Smooth muscle cell (in vitro differentiated cells): ENCODE measurements at regions not wholly inside any gene's neighbourhood (a gene's known extent, or its start where the extent isn't known, plus 50 kb on each side); places are given as distances from the start of the nearest gene placed in this dataset.

ENCODE experiments used
- DNase-seq: peaks from one replicate; lab custom pipeline; 2025; ENCODE audit not compliant: unreplicated experiment; lab: John Stamatoyannopoulos, UW
- H2AFZ ChIP-seq: fragments of 200-600 bp; sonication (generic); 2 replicates; pipeline ENCODE4 v1.6.0; 2016; ENCODE audit warnings: antibody characterized with exemption, low read depth, mild to moderate bottlenecking
- H3F3A ChIP-seq: fragments of 200-600 bp; sonication (generic); 2 replicates; pipeline ENCODE4 v1.6.0; 2017; ENCODE audit warnings: antibody characterized with exemption, low read depth
- H3K27ac ChIP-seq: fragments of 200-600 bp; sonication (generic); 2 replicates; pipeline ENCODE4 v1.5.1; 2016; ENCODE audit warnings: low read depth, mild to moderate bottlenecking
- H3K27me3 ChIP-seq: fragments of 200-600 bp; sonication (generic); 2 replicates; pipeline ENCODE4 v1.6.1; 2016; ENCODE audit warnings: low read depth, mild to moderate bottlenecking
- H3K36me3 ChIP-seq: fragments of 200-600 bp; sonication (generic); 2 replicates; pipeline ENCODE4 v1.5.1; 2016; ENCODE audit warnings: low read depth
- H3K4me1 ChIP-seq: fragments of 200-600 bp; sonication (generic); 2 replicates; pipeline ENCODE4 v1.5.1; 2016; ENCODE audit warnings: low read depth
- H3K4me2 ChIP-seq: fragments of 200-600 bp; sonication (generic); 2 replicates; pipeline ENCODE4 v1.6.0; 2016; ENCODE audit warnings: mild to moderate bottlenecking
- H3K4me3 ChIP-seq: fragments of 200-600 bp; sonication (generic); 2 replicates; pipeline ENCODE4 v1.5.1; 2016; ENCODE audit warnings: mild to moderate bottlenecking
- H3K79me2 ChIP-seq: fragments of 200-600 bp; sonication (generic); 2 replicates; pipeline ENCODE4 v1.6.0; 2016; ENCODE audit warnings: low read depth, mild to moderate bottlenecking
- H3K9ac ChIP-seq: fragments of 200-600 bp; sonication (generic); 2 replicates; pipeline ENCODE4 v1.6.0; 2016; ENCODE audit warnings: low read depth
- H3K9me3 ChIP-seq: fragments of 200-600 bp; sonication (generic); replicated peaks from 2 replicates; pipeline ENCODE4 v1.5.1; 2016; ENCODE audit warnings: low read depth
- H4K20me1 ChIP-seq: fragments of 200-600 bp; sonication (generic); 2 replicates; pipeline ENCODE4 v1.6.0; 2016; ENCODE audit warnings: low read depth
- CTCF ChIP-seq: fragments of 200-600 bp; sonication (generic); IDR thresholded peaks from 2 replicates; pipeline ENCODE4 v1.5.1; 2017; ENCODE audit warnings: borderline replicate concordance, mild to moderate bottlenecking, antibody characterized with exemption; ENCODE audit not compliant: insufficient read depth, poor library complexity, severe bottlenecking
- WGBS: methylation state at CpG from one replicate; pipeline ENCODE4 v1.1.7; 2016; ENCODE audit warnings: low lambda C conversion rate; 5-methylcytosine and 5-hydroxymethylcytosine counted together

GRCh38 chr3:105960381-105960780 is 91.6 kb upstream of the CBLB start:
- Histone ChIP-seq H4K20me1 (no peaks in the 10 kb centered on the region), H3K27me3 (no peaks in the 10 kb centered on the region), H3K9me3 (no peaks in the 10 kb centered on the region), H3K4me2 (no peak overlapping the region), H3K4me1 (peaks cover 4% of the 10 kb centered on the region), H3F3A (peaks cover 3% of the 10 kb centered on the region), H3K27ac (no peak overlapping the region), H3K4me3 (no peak overlapping the region), H3K9ac (no peak overlapping the region), H2AFZ (no peak overlapping the region), H3K36me3 (no peaks in the 10 kb centered on the region), H3K79me2 (no peaks in the 10 kb centered on the region)
- WGBS = 73% methylated on average over 5 of the region's 5 CpGs
- no peak for TF ChIP-seq CTCF
- no peak for DNase-seq

- Histone ChIP-seq H2AFZ (no peak overlapping the region), H3K36me3 (no peaks in the 10 kb centered on the region), H3K27me3 (no peaks in the 10 kb centered on the region), H3K9me3 (no peaks in the 10 kb centered on the region), H3K4me2 (no peak overlapping the region), H3F3A (peaks cover 3% of the 10 kb centered on the region), H3K9ac (no peak overlapping the region), H3K27ac (no peak overlapping the region), H4K20me1 (no peaks in the 10 kb centered on the region), H3K4me3 (no peak overlapping the region), H3K4me1 (peaks cover 4% of the 10 kb centered on the region), H3K79me2 (no peaks in the 10 kb centered on the region)
- no peak for DNase-seq
- no peak for TF ChIP-seq CTCF
- whole genome bisulfite sequencing = 100% methylated on average over 1 of the region's 1 CpG
These were observed 94.3 kb upstream of the CBLB start for GRCh38 chr3:105963161-105963560.

DNA sequence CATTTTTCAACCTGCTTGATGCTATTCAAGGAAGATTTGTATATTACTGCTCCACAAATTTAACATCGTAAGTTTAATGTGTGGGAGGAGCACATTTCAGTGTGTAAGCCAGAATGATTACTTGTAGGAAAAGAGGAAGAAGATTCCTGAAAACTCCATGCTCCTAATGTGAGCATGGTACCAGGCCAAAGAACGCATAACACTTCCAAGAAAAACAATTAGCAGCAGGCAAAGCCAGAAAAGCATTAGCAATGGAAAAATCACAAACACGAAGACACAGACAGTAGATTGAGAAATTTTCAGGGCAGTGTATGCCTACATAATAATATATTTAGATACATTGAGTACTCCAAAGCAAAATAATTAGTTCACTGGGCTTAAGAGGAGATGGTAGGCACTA is 96.6 kb upstream of the CBLB start:
- Histone ChIP-seq H3K79me2 (no peaks in the 10 kb centered on the region), H3K27ac (no peak overlapping the region), H3K9me3 (no peaks in the 10 kb centered on the region), H3K27me3 (no peaks in the 10 kb centered on the region), H4K20me1 (no peaks in the 10 kb centered on the region), H2AFZ (peak overlapping the region; percentile 55), H3F3A (no peaks in the 10 kb centered on the region), H3K4me2 (no peak overlapping the region), H3K4me3 (no peak overlapping the region), H3K4me1 (no peaks in the 10 kb centered on the region), H3K36me3 (no peaks in the 10 kb centered on the region), H3K9ac (no peak overlapping the region)
- no peak for TF ChIP-seq CTCF
- no peak for DNase-seq
- 68% methylated on average over 3 of the region's 3 CpGs for WGBS

DNA sequence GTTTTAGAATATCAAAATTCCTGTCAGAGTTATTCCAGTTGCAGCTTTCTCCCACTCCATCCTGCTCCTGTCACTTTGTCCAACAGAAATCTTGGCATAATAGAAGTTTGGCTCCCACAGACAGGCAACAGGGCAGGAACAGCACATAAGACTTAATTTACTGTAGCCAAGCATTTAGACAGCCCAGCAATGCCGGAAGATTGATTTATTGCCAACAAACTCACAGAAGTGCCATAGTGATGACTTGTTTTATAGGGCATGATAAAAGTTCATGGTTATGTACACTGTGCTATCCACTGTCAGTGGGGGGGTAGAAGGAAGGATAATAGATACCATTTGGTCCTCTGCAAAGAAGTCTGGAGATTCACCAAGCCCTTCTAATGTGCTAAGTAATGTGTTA is 98.3 kb upstream of the CBLB start:
- H3K4me2 ChIP-seq = no peak overlapping the region
- no peak overlapping the region for H2AFZ ChIP-seq

More for the DNA sequence above, 98.3 kb upstream of the CBLB start:
- Histone ChIP-seq H3K4me3 (no peak overlapping the region), H3K36me3 (no peaks in the 10 kb centered on the region), H3K4me1 (no peaks in the 10 kb centered on the region), H3K9ac (no peak overlapping the region), H3K9me3 (no peaks in the 10 kb centered on the region), H3K27ac (no peak overlapping the region), H3K27me3 (no peaks in the 10 kb centered on the region), H3K79me2 (no peaks in the 10 kb centered on the region), H4K20me1 (no peaks in the 10 kb centered on the region), H3F3A (no peaks in the 10 kb centered on the region)
- 18% methylated on average over 1 of the region's 1 CpG for whole genome bisulfite sequencing
- no peak for TF ChIP-seq CTCF
- no peak for DNase-seq
